COLO829 (cell line): ENCODE measurements at regions not wholly inside any gene's neighbourhood (a gene's known extent, or its start where the extent isn't known, plus 50 kb on each side); places are given as distances from the start of the nearest gene placed in this dataset.

Experiments
- DNase-seq: peaks from one replicate; pipeline ENCODE4 v3.0.0; 2012; ENCODE audit warnings: low spot score

- no peak for DNase-seq
Observed at GRCh38 chr4:59869056-59869455, 1331.1 kb upstream of the ADGRL3 start.

GRCh38 chr4:59869559-59869958 is 1330.6 kb upstream of the ADGRL3 start:
- DNase-seq = no peak

GRCh38 chr4:59881632-59882031 is 1318.5 kb upstream of the ADGRL3 start:
- DNase-seq = no peak

GRCh38 chr4:59904331-59904730 is 1295.8 kb upstream of the ADGRL3 start:
- no peak for DNase-seq

GRCh38 chr4:59920416-59920815 is 1279.7 kb upstream of the ADGRL3 start:
- no peak for DNase-seq

GRCh38 chr4:59925290-59925689 is 1274.8 kb upstream of the ADGRL3 start:
- no peak for DNase-seq

GRCh38 chr4:59936566-59936965 is 1263.6 kb upstream of the ADGRL3 start:
- DNase-seq = no peak

- no peak for DNase-seq
Observed at GRCh38 chr4:59938166-59938565, 1262.0 kb upstream of the ADGRL3 start.

- DNase-seq = no peak
Observed at GRCh38 chr4:59945277-59945676, 1254.8 kb upstream of the ADGRL3 start.

GRCh38 chr4:59945716-59946115 is 1254.4 kb upstream of the ADGRL3 start:
- DNase-seq = no peak

GRCh38 chr4:59956366-59956765 is 1243.8 kb upstream of the ADGRL3 start:
- DNase-seq = no peak

GRCh38 chr4:59960143-59960542 is 1240.0 kb upstream of the ADGRL3 start:
- DNase-seq = no peak

GRCh38 chr4:59966758-59967157 is 1233.4 kb upstream of the ADGRL3 start:
- DNase-seq = no peak

- DNase-seq = no peak
Observed at GRCh38 chr4:59968796-59969195, 1231.3 kb upstream of the ADGRL3 start.

- DNase-seq = no peak
Observed at GRCh38 chr4:59969909-59970308, 1230.2 kb upstream of the ADGRL3 start.

- no peak for DNase-seq
Observed at GRCh38 chr4:59971952-59972351, 1228.2 kb upstream of the ADGRL3 start.

- DNase-seq = no peak
Observed at GRCh38 chr4:59973492-59973891, 1226.6 kb upstream of the ADGRL3 start.

GRCh38 chr4:59979061-59979460 is 1221.1 kb upstream of the ADGRL3 start:
- DNase-seq = no peak

GRCh38 chr4:59983852-59984251 is 1216.3 kb upstream of the ADGRL3 start:
- DNase-seq = peak; percentile 6

- no peak for DNase-seq
Observed at GRCh38 chr4:59987289-59987688, 1212.8 kb upstream of the ADGRL3 start.

- DNase-seq = no peak
Observed at GRCh38 chr4:59994118-59994517, 1206.0 kb upstream of the ADGRL3 start.

GRCh38 chr4:60002603-60003337 is 1197.4 kb upstream of the ADGRL3 start:
- DNase-seq = no peak

GRCh38 chr4:60013464-60014184 is 1186.5 kb upstream of the ADGRL3 start:
- DNase-seq = no peak

- DNase-seq = no peak
Observed at GRCh38 chr4:60016971-60017370, 1183.2 kb upstream of the ADGRL3 start.
